Right atrium auricular region (tissue), 2 donors: ENCODE measurements at regions not wholly inside any gene's neighbourhood (a gene's known extent, or its start where the extent isn't known, plus 50 kb on each side); places are given as distances from the start of the nearest gene placed in this dataset.
"Not testable (repeated sequence)": the region's sequence is repeated elsewhere in the genome, so short reads cannot be mapped to it uniquely, and the experiment has no call there.

ENCODE experiments used
- DNase-seq: peaks from one replicate; pipeline ENCODE4 v3.0.0-alpha.2; 2019; ENCODE audit warnings: low spot score
- H3K27ac ChIP-seq, 2 donors: fragments of 200-600 bp; sonication (generic); 1 replicate in 1 of 2; 2 replicates in 1 of 2; pipeline ENCODE4 v1.5.1; 2016 to 2019
- H3K27me3 ChIP-seq, 2 donors: fragments of 200-600 bp; sonication (generic); one replicate each; pipeline versions ENCODE4 v1.5.1 to v1.6.0; 2017 to 2019
- H3K36me3 ChIP-seq: fragments of 200-600 bp; sonication (generic); one replicate; pipeline ENCODE4 v1.5.1; 2016
- H3K4me1 ChIP-seq, 2 donors: fragments of 200-600 bp; sonication (generic); one replicate each; pipeline versions ENCODE4 v1.5.1 to v1.6.0; 2017 to 2019
- H3K4me3 ChIP-seq, 2 donors: fragments of 200-600 bp; sonication (generic); 1 replicate in 1 of 2; 2 replicates in 1 of 2; pipeline ENCODE4 v1.5.1; 2017 to 2019; ENCODE audit warnings: mild to moderate bottlenecking in 1 of 2, moderate library complexity in 1 of 2
- H3K9me3 ChIP-seq, 2 donors: fragments of 200-600 bp; sonication (generic); one replicate each; pipeline ENCODE4 v1.5.1; 2019
- CTCF ChIP-seq, 2 donors: fragments of 200-600 bp; sonication (generic); IDR thresholded peaks; one replicate each; pipeline ENCODE4 v1.5.1; 2019; ENCODE audit warnings: antibody characterized with exemption in 2 of 2

- H3K27me3 ChIP-seq: no peaks in the 10 kb centered on the region
- no peaks in the 10 kb centered on the region for H3K4me1 ChIP-seq
- DNase-seq: no peak
- no peak for TF ChIP-seq CTCF (IDR thresholded peaks at IDR 0.05)
- no peaks in the 10 kb centered on the region for H3K36me3 ChIP-seq
- no peak overlapping the region for H3K4me3 ChIP-seq
- no peak overlapping the region for H3K27ac ChIP-seq
- no peaks in the 10 kb centered on the region for H3K9me3 ChIP-seq
These were observed 1897.6 kb upstream of the FLRT2 start for GRCh38 chr14:83632375-83632774.

DNA sequence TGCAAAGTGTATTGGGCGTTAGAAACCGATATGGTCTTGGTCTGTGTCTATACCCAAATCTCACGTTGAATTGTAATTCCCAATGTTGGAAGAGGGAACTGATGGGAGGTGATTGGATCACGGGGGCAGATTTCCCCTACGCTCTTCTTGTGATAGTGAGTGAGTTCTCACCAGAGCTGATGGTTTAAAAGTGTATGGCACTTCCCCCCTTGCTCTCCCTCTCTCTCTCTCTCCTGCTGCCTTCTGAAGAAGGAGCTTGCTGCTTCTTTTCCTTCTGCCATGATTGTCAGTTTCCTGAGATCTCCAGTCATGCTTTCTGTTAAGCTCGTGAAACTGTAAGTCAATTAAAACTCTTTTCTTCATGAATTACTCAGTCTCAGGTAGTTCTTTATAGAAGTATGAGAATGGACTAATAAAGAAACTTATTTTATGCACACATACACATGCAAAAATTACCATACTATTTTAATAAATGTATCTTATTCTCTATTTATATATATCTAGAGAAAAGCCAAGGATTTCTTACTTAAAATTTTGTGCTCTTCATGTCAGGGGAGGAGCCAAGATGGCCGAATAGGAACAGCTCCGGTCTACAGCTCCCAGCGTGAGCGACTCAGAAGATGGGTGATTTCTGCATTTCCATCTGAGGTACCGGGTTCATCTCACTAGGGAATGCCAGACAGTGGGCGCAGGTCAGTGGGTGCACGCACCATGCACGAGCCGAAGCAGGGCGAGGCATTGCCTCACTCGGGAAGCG, 1891.0 kb upstream of the FLRT2 start:
- no peaks in the 10 kb centered on the region for H3K36me3 ChIP-seq
- DNase-seq: no peak
- H3K27ac ChIP-seq: no peak overlapping the region
- no peak for TF ChIP-seq CTCF (IDR thresholded peaks at IDR 0.05)
- no peak overlapping the region for H3K4me3 ChIP-seq
- no peaks in the 10 kb centered on the region for H3K27me3 ChIP-seq
- no peaks in the 10 kb centered on the region for H3K9me3 ChIP-seq
- no peaks in the 10 kb centered on the region for H3K4me1 ChIP-seq

- not testable (repeated sequence) for H3K9me3 ChIP-seq, H3K36me3 ChIP-seq, H3K27me3 ChIP-seq, H3K4me1 ChIP-seq, H3K27ac ChIP-seq, DNase-seq, H3K4me3 ChIP-seq
These were observed 1890.5 kb upstream of the FLRT2 start for GRCh38 chr14:83639505-83639875.

GRCh38 chr14:83646228-83646627, 1883.7 kb upstream of the FLRT2 start:
- H3K27me3 ChIP-seq: no peaks in the 10 kb centered on the region
- H3K4me1 ChIP-seq: no peaks in the 10 kb centered on the region
- TF ChIP-seq CTCF (IDR thresholded peaks at IDR 0.05): no peak
- no peak for DNase-seq
- no peak overlapping the region for H3K4me3 ChIP-seq
- no peak overlapping the region for H3K27ac ChIP-seq
- no peaks in the 10 kb centered on the region for H3K9me3 ChIP-seq
- no peaks in the 10 kb centered on the region for H3K36me3 ChIP-seq

GRCh38 chr14:83660597-83660996, 1869.3 kb upstream of the FLRT2 start:
- H3K4me1 ChIP-seq: no peaks in the 10 kb centered on the region
- no peak for TF ChIP-seq CTCF (IDR thresholded peaks at IDR 0.05)
- H3K27me3 ChIP-seq: no peaks in the 10 kb centered on the region
- no peaks in the 10 kb centered on the region for H3K36me3 ChIP-seq
- DNase-seq: no peak
- no peak overlapping the region for H3K27ac ChIP-seq
- no peaks in the 10 kb centered on the region for H3K9me3 ChIP-seq
- no peak overlapping the region for H3K4me3 ChIP-seq

DNA sequence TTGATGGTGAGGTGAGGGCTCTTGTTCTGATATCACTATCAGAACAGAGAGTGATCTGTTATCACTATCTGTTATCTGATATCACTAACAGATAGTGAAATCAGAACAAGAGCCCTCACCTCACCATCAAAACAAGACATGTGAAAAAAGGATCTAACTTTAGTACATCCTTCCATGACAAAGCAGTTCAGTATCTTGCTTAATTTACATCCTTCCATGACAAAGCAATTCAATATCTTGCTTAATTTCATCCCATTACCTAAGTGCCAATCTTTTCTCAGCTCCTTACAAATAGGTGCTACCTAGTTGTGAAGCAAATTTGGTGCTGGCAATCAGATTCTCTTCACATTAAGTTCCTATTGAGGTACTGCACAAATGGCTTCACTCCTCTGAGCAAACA, 1865.6 kb upstream of the FLRT2 start:
- Histone ChIP-seq H3K27ac (no peak overlapping the region), H3K27me3 (no peaks in the 10 kb centered on the region), H3K4me3 (no peak overlapping the region), H3K36me3 (no peaks in the 10 kb centered on the region), H3K9me3 (peaks cover 0 to 6% of the 10 kb centered on the region in 2 donors), H3K4me1 (no peaks in the 10 kb centered on the region)
- no peak for TF ChIP-seq CTCF (IDR thresholded peaks at IDR 0.05)
- DNase-seq: no peak
